ENCODE measurements at regions not wholly inside any gene's neighbourhood (a gene's known extent, or its start where the extent isn't known, plus 50 kb on each side); places are given as distances from the start of the nearest gene placed in this dataset.

DNA sequence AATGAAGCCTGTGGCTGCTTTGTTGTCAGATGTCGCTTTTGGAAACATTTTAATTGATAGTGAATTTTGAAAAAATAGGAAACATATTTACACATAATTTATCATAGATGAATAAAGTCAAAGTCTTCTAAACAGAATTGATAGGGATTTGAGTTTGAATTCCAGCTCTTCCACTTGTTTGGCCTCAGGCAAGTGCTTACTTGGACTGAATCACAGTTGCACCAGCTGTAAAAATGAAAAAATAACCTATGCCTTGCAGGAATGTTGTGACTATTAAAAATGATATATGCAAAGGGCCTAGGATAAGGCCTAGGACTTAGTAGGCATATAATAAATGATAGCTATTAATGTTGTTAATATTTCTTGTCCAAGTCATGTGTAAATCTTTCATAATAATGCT is 618.5 kb upstream of the MMS22L start:
- Histone ChIP-seq H3K9me3 (ENCODE audit: insufficient read depth, low read length) (no peaks in the 10 kb centered on the region), H3K4me3 (ENCODE audit: insufficient read depth, low read length, poor library complexity, severe bottlenecking) (no peak overlapping the region), H3K27me3 (ENCODE audit: low read length) (no peaks in the 10 kb centered on the region), H3K27ac (ENCODE audit: low read depth, low read length) (no peak overlapping the region), H3K4me2 (ENCODE audit: low read depth, low read length, poor library complexity, severe bottlenecking) (no peak overlapping the region), H3K79me2 (ENCODE audit: insufficient read depth, low read length) (no peaks in the 10 kb centered on the region), H4K20me1 (ENCODE audit: low read depth, low read length) (no peaks in the 10 kb centered on the region), H3K9me2 (replicated peaks; ENCODE audit: insufficient read depth, low read length) (no peaks in the 10 kb centered on the region), H3F3A (ENCODE audit: insufficient read depth) (no peaks in the 10 kb centered on the region; the same call in 1 of the 2 replicates), H2AFZ (ENCODE audit: low read depth, low read length, severe bottlenecking) (no peak overlapping the region), H3K9ac (ENCODE audit: low read length) (no peak overlapping the region), H3K36me3 (ENCODE audit: low read length) (no peaks in the 10 kb centered on the region)
- TF ChIP-seq CTCF (IDR thresholded peaks at IDR 0.05; ENCODE audit: insufficient read depth, low read length, poor library complexity, severe bottlenecking) (no peak), EZH2phosphoT487 (conservative IDR thresholded peaks at IDR 0.05; ENCODE audit: low read length) (no peak)

GRCh38 chr6:97909380-97909779 is 626.4 kb upstream of the MMS22L start:
- no peak overlapping the region for H2AFZ ChIP-seq (ENCODE audit: low read depth, low read length, severe bottlenecking)
- H3K27ac ChIP-seq (ENCODE audit: low read depth, low read length), result no peak overlapping the region

DNA sequence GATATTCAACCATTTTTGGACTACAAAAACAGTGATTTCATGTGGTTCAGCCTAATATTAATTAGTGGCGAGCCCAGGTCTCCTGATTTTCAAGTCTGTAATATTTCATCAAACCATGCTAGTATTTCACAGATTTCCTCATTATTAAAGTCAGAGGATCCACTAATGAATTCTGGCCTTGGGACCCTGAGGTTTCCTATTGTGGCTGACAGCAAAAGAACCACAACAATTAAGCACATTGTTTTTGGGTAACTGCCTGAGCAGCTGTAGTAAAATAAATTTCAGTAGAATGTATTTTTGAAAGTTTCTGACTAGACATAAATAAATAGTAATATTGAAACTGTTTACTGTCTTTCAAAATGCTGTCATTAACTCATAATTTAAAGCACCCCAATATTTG is 630.7 kb upstream of the MMS22L start:
- Histone ChIP-seq H3F3A (ENCODE audit: insufficient read depth) (no peaks in the 10 kb centered on the region), H3K4me3 (ENCODE audit: insufficient read depth, low read length, poor library complexity, severe bottlenecking) (no peak overlapping the region), H3K27ac (ENCODE audit: low read depth, low read length) (no peak overlapping the region), H2AFZ (ENCODE audit: low read depth, low read length, severe bottlenecking) (no peak overlapping the region), H3K9me2 (replicated peaks; ENCODE audit: insufficient read depth, low read length) (no peaks in the 10 kb centered on the region), H3K79me2 (ENCODE audit: insufficient read depth, low read length) (no peaks in the 10 kb centered on the region), H3K9ac (ENCODE audit: low read length) (no peak overlapping the region), H3K9me3 (ENCODE audit: insufficient read depth, low read length) (no peaks in the 10 kb centered on the region), H3K4me2 (ENCODE audit: low read depth, low read length, poor library complexity, severe bottlenecking) (no peak overlapping the region), H3K36me3 (ENCODE audit: low read length) (no peaks in the 10 kb centered on the region), H4K20me1 (ENCODE audit: low read depth, low read length) (no peaks in the 10 kb centered on the region), H3K27me3 (ENCODE audit: low read length) (no peaks in the 10 kb centered on the region)
- no peak for TF ChIP-seq EZH2phosphoT487 (conservative IDR thresholded peaks at IDR 0.05; ENCODE audit: low read length)
- TF ChIP-seq CTCF (IDR thresholded peaks at IDR 0.05; ENCODE audit: insufficient read depth, low read length, poor library complexity, severe bottlenecking), result no peak

More at GRCh38 chr6:97909380-97909779, 626.4 kb upstream of the MMS22L start:
- no peaks in the 10 kb centered on the region for H3F3A ChIP-seq (ENCODE audit: insufficient read depth)
- H3K36me3 ChIP-seq (ENCODE audit: low read length), result no peaks in the 10 kb centered on the region
- no peak for TF ChIP-seq EZH2phosphoT487 (conservative IDR thresholded peaks at IDR 0.05; ENCODE audit: low read length)
- no peak for TF ChIP-seq CTCF (IDR thresholded peaks at IDR 0.05; ENCODE audit: insufficient read depth, low read length, poor library complexity, severe bottlenecking)
- no peaks in the 10 kb centered on the region for H3K27me3 ChIP-seq (ENCODE audit: low read length)
- no peaks in the 10 kb centered on the region for H3K9me3 ChIP-seq (ENCODE audit: insufficient read depth, low read length)
- H3K9ac ChIP-seq (ENCODE audit: low read length), result no peak overlapping the region
- H3K79me2 ChIP-seq (ENCODE audit: insufficient read depth, low read length), result no peaks in the 10 kb centered on the region
- H3K4me2 ChIP-seq (ENCODE audit: low read depth, low read length, poor library complexity, severe bottlenecking), result no peak overlapping the region
- no peaks in the 10 kb centered on the region for H4K20me1 ChIP-seq (ENCODE audit: low read depth, low read length)
- no peak overlapping the region for H3K4me3 ChIP-seq (ENCODE audit: insufficient read depth, low read length, poor library complexity, severe bottlenecking)
- H3K9me2 ChIP-seq (replicated peaks; ENCODE audit: insufficient read depth, low read length), result no peaks in the 10 kb centered on the region
